ENCODE measurements at regions not wholly inside any gene's neighbourhood (a gene's known extent, or its start where the extent isn't known, plus 50 kb on each side); places are given as distances from the start of the nearest gene placed in this dataset.

- H3K36me3 ChIP-seq (ENCODE audit: control insufficient read depth, insufficient read depth, low read length), result no peaks in the 10 kb centered on the region
- H3K4me3 ChIP-seq (ENCODE audit: low read depth, low read length), result no peak overlapping the region
- DNase-seq (ENCODE audit: low read depth), result no peak
- no peaks in the 10 kb centered on the region for H3K27me3 ChIP-seq (ENCODE audit: control insufficient read depth, insufficient read depth, low read length)
- TF ChIP-seq CTCF (IDR thresholded peaks at IDR 0.05; ENCODE audit: insufficient read depth, low read length, poor library complexity, severe bottlenecking), result peak; percentile 60
Observed at GRCh38 chr5:52693280-52693679, 94.4 kb upstream of the ITGA1 start.

- H3K4me3 ChIP-seq (ENCODE audit: low read depth, low read length), result no peak overlapping the region
- no peak for DNase-seq (ENCODE audit: low read depth)
- no peaks in the 10 kb centered on the region for H3K36me3 ChIP-seq (ENCODE audit: control insufficient read depth, insufficient read depth, low read length)
- H3K27me3 ChIP-seq (ENCODE audit: control insufficient read depth, insufficient read depth, low read length), result no peaks in the 10 kb centered on the region
- TF ChIP-seq CTCF (IDR thresholded peaks at IDR 0.05; ENCODE audit: insufficient read depth, low read length, poor library complexity, severe bottlenecking), result no peak
Observed at GRCh38 chr5:52693836-52694235, 93.9 kb upstream of the ITGA1 start.

GRCh38 chr5:52694648-52695047 is 93.1 kb upstream of the ITGA1 start:
- Histone ChIP-seq H3K4me3 (ENCODE audit: low read depth, low read length) (no peak overlapping the region), H3K36me3 (ENCODE audit: control insufficient read depth, insufficient read depth, low read length) (no peaks in the 10 kb centered on the region), H3K27me3 (ENCODE audit: control insufficient read depth, insufficient read depth, low read length) (no peaks in the 10 kb centered on the region)
- DNase-seq (ENCODE audit: low read depth), result no peak
- TF ChIP-seq CTCF (IDR thresholded peaks at IDR 0.05; ENCODE audit: insufficient read depth, low read length, poor library complexity, severe bottlenecking), result no peak

- no peak overlapping the region for H3K4me3 ChIP-seq (ENCODE audit: low read depth, low read length)
- no peaks in the 10 kb centered on the region for H3K36me3 ChIP-seq (ENCODE audit: control insufficient read depth, insufficient read depth, low read length)
- no peak for DNase-seq (ENCODE audit: low read depth)
- H3K27me3 ChIP-seq (ENCODE audit: control insufficient read depth, insufficient read depth, low read length), result no peaks in the 10 kb centered on the region
- no peak for TF ChIP-seq CTCF (IDR thresholded peaks at IDR 0.05; ENCODE audit: insufficient read depth, low read length, poor library complexity, severe bottlenecking)
Observed at GRCh38 chr5:52702877-52703276, 84.8 kb upstream of the ITGA1 start.

- H3K36me3 ChIP-seq (ENCODE audit: control insufficient read depth, insufficient read depth, low read length), result no peaks in the 10 kb centered on the region
Observed at GRCh38 chr5:52703321-52703720, 84.4 kb upstream of the ITGA1 start.

More at GRCh38 chr5:52703321-52703720, 84.4 kb upstream of the ITGA1 start:
- H3K4me3 ChIP-seq (ENCODE audit: low read depth, low read length), result no peak overlapping the region
- no peaks in the 10 kb centered on the region for H3K27me3 ChIP-seq (ENCODE audit: control insufficient read depth, insufficient read depth, low read length)
- TF ChIP-seq CTCF (IDR thresholded peaks at IDR 0.05; ENCODE audit: insufficient read depth, low read length, poor library complexity, severe bottlenecking), result no peak
- DNase-seq (ENCODE audit: low read depth), result no peak

Measured in kidney epithelial cell (primary cell).